ENCODE measurements at regions not wholly inside any gene's neighbourhood (a gene's known extent, or its start where the extent isn't known, plus 50 kb on each side); places are given as distances from the start of the nearest gene placed in this dataset.

GRCh38 chr7:51732951-51733350 lies 416.3 kb upstream of the COBL start:
- DNase-seq = no peak

GRCh38 chr7:51732116-51732515 lies 415.5 kb upstream of the COBL start:
- DNase-seq = no peak

GRCh38 chr7:51731075-51731474 lies 414.5 kb upstream of the COBL start:
- no peak for DNase-seq

GRCh38 chr7:51727441-51727840 lies 410.8 kb upstream of the COBL start:
- DNase-seq = no peak

GRCh38 chr7:51706851-51707250 lies 390.2 kb upstream of the COBL start:
- DNase-seq = no peak

GRCh38 chr7:51705701-51706100 lies 389.1 kb upstream of the COBL start:
- no peak for DNase-seq

DNA sequence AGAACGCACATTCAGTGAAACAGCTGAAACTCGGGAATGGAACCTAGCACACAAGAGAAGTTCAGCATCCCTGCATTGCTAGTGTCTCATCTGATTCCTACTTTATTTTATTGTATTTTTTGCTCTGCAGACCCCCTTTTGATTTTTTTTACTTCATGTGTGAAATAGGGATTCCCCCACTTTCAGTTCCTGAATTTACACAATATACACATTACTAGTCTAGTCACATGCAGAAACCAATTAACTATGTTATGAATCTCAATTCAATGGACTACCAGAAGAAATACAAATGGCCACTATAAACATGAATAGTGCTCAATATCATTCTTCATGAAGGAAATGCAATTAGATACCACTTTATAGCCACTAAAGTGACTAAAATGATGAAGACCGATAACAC lies 386.1 kb upstream of the COBL start:
- DNase-seq = no peak

GRCh38 chr7:51701935-51702334 lies 385.3 kb upstream of the COBL start:
- no peak for DNase-seq

DNA sequence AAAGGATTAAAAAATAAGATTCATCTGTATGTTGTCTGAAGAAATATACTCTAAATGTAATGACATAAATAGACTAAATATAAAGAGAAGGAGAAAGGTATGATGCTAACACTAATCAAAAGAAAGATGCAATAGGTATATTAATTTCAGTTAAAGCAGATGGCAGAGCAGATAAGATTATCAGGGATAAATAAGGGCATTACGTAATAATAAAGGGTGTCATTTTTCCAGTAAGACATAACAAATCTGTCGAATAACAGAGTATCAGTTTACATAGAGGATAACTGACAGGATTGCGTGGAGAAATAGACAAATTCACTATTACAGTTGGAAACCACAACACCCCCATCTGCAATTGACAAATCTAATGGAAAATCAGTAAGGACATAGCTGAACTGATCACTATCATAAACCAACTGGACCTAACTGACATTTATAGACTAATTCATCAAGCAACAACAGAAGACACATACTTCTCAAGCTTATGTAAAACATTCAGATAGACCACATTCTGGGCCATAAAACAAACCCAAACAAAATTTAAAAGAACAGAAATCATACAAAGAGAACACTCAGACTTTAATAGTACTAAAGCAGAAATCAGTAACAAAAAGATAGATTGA lies 384.1 kb upstream of the COBL start:
- DNase-seq = no peak

DNA sequence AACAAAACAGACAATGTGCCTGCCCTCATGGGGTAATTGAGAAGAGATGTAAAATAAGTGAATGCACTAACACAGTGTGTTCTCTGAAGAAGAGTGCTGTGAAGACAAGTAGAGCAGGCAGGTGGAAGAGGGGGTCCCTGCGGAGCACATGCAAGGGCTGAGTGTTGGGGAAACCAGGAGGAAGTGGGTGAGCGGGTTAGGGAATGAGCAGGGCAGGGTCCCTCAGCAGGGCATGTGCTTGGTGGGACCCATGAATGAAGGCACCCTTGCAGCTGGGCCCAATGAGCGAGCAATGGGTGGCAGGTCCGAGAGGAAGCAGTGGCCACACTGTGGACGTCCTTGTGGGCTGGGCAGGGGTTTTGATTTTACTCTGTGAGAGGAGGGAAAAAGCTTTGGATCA lies 376.6 kb upstream of the COBL start:
- no peak for DNase-seq

- no peak for DNase-seq
Measured at GRCh38 chr7:51689547-51689946, 372.9 kb upstream of the COBL start.

- DNase-seq = no peak
Measured at GRCh38 chr7:51685794-51686193, 369.2 kb upstream of the COBL start.

DNA sequence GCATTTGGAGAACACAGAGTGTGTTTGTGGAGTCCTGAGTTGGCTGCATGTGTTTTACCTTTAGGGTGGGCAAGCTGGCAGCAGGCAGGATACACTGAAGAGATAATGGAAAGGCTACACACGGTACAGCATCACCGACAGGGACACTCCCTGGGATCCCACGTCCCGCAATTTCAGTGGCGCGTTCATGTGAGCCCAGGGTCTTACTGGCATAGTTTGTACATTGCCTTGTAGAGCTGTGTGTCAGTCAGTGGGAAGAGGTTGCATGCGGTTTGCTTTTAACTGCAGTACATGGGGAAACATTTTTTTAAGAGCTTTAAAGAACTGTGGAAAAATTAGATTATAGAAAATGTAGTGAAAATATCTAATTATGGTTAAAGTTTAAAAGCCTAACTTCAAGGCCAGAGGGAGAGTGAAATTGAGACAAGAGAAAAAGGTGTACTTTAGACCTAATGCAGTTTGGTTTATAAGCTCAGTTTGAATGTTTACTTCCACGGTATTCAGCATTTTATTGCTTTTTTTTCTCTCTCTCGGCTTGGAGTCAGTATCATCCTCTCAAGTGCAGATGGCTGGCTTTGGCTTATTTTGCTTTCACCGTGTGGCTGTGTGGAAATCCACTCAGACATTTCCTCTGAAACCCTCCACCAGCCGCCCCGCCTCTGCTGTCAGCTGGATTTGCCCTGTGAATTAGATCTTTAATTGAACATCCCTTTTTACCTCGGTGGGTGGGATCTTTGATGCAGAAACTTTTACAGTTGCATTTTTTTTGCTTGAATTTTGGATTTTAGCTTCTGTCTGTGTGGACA lies 364.2 kb upstream of the COBL start:
- no peak for DNase-seq

DNA sequence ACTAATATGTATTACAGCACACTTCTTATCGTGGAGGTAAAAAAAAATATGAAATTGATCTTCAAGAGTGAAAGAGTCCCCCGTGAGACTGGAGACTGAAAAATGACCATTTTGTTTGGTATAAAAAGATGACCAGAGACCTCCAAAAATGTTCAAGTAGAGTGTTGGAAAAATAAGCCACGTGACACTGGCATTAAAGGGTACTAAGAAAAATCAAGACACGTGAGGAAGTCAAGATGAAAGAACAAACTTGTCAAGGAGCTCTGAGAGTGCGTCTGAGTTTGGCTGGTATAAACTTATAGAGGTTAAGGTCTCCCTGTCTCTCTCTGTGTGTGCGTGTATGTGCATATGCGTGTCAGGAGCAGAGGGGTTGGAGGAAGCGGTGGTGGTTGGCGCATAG lies 362.7 kb upstream of the COBL start:
- DNase-seq = no peak

DNA sequence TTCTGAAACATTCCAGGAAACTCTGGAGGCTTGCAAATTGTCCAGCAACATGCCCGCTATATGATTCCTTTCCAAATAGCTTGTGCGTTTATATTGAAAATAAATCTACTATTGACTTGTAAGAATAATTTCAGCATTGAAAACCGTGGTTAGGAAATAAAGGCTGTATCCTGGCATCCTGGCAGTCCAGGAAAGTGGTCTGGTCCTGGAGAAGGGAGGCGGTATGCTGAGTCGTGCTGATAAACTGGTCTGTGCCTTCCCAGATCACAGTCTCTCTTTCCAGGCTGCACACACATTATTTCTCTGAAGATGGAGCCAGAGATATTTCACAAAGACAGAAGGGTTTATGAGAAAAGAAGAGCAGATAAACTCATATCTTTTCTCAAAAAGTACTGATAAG lies 350.1 kb upstream of the COBL start:
- DNase-seq = no peak

DNA sequence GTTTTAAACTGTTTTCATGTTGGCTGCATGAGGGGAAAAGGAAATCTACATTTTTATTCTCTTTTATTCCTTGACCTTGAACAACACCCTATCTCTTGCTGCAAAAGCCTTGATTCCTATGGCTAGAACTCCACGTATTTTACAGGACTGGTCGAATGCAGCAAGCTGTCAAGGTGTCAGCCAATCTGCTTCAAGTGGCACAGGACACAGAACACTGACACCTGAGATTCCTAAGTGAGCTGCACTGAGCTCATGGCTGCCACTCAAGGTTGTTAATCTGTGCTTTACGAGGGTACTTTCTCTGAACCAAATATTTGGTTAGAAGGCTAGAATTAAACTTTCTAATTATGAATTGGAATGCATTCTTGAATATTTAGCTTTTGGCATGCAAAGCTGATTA lies 349.7 kb upstream of the COBL start:
- DNase-seq = no peak

GRCh38 chr7:51665045-51665780 lies 348.6 kb upstream of the COBL start:
- no peak for DNase-seq

DNA sequence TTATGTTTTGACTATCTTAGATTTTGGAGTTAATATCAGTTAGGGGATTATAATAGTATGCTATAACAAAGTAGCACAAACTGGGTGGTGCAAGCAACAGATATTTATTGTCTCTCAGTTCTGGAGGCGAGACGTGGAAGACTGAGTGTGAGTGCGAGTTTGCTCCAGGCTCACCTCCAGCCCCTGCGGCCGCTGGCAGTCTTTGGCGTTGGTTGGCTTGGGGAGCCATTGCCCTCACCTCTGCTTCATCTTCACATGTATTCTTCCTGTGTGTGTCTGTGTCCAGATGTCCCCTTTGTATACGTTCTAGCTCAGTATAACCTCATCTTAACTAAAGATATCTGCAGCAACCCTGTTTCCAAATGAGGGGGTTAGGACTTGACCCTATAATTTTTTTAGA lies 343.9 kb upstream of the COBL start:
- DNase-seq = no peak

GRCh38 chr7:51658684-51659083 lies 342.1 kb upstream of the COBL start:
- DNase-seq = no peak

GRCh38 chr7:51647931-51648351 lies 331.3 kb upstream of the COBL start:
- DNase-seq = no peak

- DNase-seq = no peak
Measured at GRCh38 chr7:51647486-51647885, 330.9 kb upstream of the COBL start.

- DNase-seq = no peak
Measured at GRCh38 chr7:51645702-51646298, 329.2 kb upstream of the COBL start.

DNA sequence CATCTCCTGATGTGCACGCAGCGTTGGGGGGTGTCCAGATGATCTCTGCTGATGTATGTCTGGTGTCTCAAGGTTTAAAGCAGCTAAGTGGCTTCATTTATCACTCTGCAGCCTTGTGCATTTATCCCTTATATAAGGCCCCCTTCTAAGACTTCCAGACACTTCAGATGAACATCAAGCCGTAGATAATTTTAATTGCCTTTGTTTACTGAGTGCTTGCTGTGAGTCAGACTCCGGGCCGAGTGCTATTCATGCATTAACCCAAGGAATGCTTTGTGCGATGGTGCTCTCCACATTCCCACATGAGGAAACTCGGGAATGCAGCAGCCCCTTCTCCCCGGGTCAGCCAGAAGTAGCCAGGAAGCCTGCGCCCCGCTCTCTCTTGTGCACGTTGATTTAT lies 328.6 kb upstream of the COBL start:
- DNase-seq = no peak

- DNase-seq = no peak
Measured at GRCh38 chr7:51644216-51644615, 327.6 kb upstream of the COBL start.

All from NCI-H146 (cell line).